OCI-LY7 (cell line): ENCODE measurements at regions not wholly inside any gene's neighbourhood (a gene's known extent, or its start where the extent isn't known, plus 50 kb on each side); places are given as distances from the start of the nearest gene placed in this dataset.

Experiments
- BruUV-seq: library from RNA; stranded (reverse); fragments of 400-500 nt; replicated peaks from 2 replicates; lab custom pipeline; 2021; lab: Mats Ljungman, UMichigan
- CTCF ChIA-PET: fragments of 300-600 bp; sonication (Branson Sonifier 250); formaldehyde crosslinking; loops from one replicate; lab custom pipeline; 2022; ENCODE audit warnings: antibody characterized with exemption; ENCODE audit not compliant: unreplicated experiment; lab: Charles Lee
- POLR2A ChIA-PET: fragments of 300-600 bp; sonication (Branson Sonifier 250); formaldehyde crosslinking; loops from one replicate; lab custom pipeline; 2022; ENCODE audit warnings: antibody characterized with exemption; lab: Charles Lee
- DNase-seq: peaks from one replicate; pipeline ENCODE4 v3.0.0-alpha.2; 2015; ENCODE audit warnings: low spot score
- H2AFZ ChIP-seq: fragments of 200-600 bp; sonication (generic), shearing (Covaris generic); 2 replicates; pipeline ENCODE4 v1.6.1; 2014; ENCODE audit warnings: mild to moderate bottlenecking, antibody characterized with exemption, low read length, moderate library complexity
- H3K27ac ChIP-seq: fragments of 200-600 bp; sonication (generic); 2 replicates; pipeline ENCODE4 v1.5.1; 2014; ENCODE audit warnings: mixed run types, low read depth, mild to moderate bottlenecking, moderate library complexity, low read length, inconsistent platforms; ENCODE audit not compliant: poor library complexity, severe bottlenecking
- H3K36me3 ChIP-seq: fragments of 200-600 bp; sonication (generic); 2 replicates; pipeline ENCODE4 v1.6.1; 2014; ENCODE audit warnings: mild to moderate bottlenecking, antibody characterized with exemption, low read length, moderate library complexity, mixed read lengths; ENCODE audit not compliant: insufficient read depth
- H3K4me1 ChIP-seq: fragments of 200-600 bp; sonication (generic); 2 replicates; pipeline ENCODE4 v1.5.1; 2014; ENCODE audit warnings: mild to moderate bottlenecking, low read length; ENCODE audit not compliant: insufficient read depth, poor library complexity, severe bottlenecking
- H3K4me2 ChIP-seq: fragments of 200-600 bp; sonication (generic); 2 replicates; pipeline ENCODE4 v1.6.1; 2014; ENCODE audit warnings: mild to moderate bottlenecking, low read length
- H3K4me3 ChIP-seq: fragments of 200-600 bp; sonication (generic); 2 replicates; pipeline ENCODE4 v1.5.1; 2014; ENCODE audit warnings: mild to moderate bottlenecking, low read depth, low read length; ENCODE audit not compliant: poor library complexity, severe bottlenecking
- H3K79me2 ChIP-seq: fragments of 200-600 bp; sonication (generic); 2 replicates; pipeline ENCODE4 v1.6.1; 2016; ENCODE audit warnings: low read depth, mild to moderate bottlenecking, low read length, moderate library complexity, mixed read lengths; ENCODE audit not compliant: insufficient read depth
- H3K9me2 ChIP-seq: fragments of 200-600 bp; sonication (generic); 2 replicates; pipeline ENCODE4 v1.6.1; 2016; ENCODE audit warnings: mild to moderate bottlenecking, low read length, mixed read lengths; ENCODE audit not compliant: insufficient read depth
- H3K9me3 ChIP-seq: fragments of 200-600 bp; sonication (generic); 2 replicates; pipeline ENCODE4 v1.6.1; 2014; ENCODE audit warnings: mild to moderate bottlenecking, mixed run types, low read length, mixed read lengths
- H4K20me1 ChIP-seq: fragments of 200-600 bp; sonication (generic); 2 replicates; pipeline ENCODE4 v1.6.1; 2014; ENCODE audit warnings: mild to moderate bottlenecking, antibody characterized with exemption, low read length, moderate library complexity, mixed read lengths; ENCODE audit not compliant: insufficient read depth
- EZH2phosphoT487 ChIP-seq: fragments of 200-600 bp; sonication (generic); IDR thresholded peaks from 2 replicates; pipeline ENCODE4 v1.6.1; 2018; ENCODE audit warnings: low read depth, borderline replicate concordance, mild to moderate bottlenecking, mixed run types, antibody characterized with exemption, low read length, moderate library complexity, mixed read lengths
- intact Hi-C: fragments of 100-400 bp; cut with micrococcal nuclease; formaldehyde crosslinking; loops from one replicate; pipeline ENCODE4 v1.10.0; 2022; ENCODE audit not compliant: unreplicated experiment
- TF ChIP-seq, protein P1 (sequence below): fragments of 200-600 bp; sonication (generic); conservative IDR thresholded peaks from 2 replicates; pipeline ENCODE4 v1.5.1; 2014; ENCODE audit warnings: mild to moderate bottlenecking, antibody characterized with exemption, low read length, moderate library complexity, mixed read lengths

GRCh38 chr7:134376693-134377092, 60.0 kb upstream of the SLC35B4 start:
- Histone ChIP-seq H3K79me2 (no peaks in the 10 kb centered on the region), H4K20me1 (no peaks in the 10 kb centered on the region), H3K9me3 (no peaks in the 10 kb centered on the region), H3K4me2 (no peak overlapping the region), H3K4me1 (no peaks in the 10 kb centered on the region), H3K9me2 (no peaks in the 10 kb centered on the region), H3K36me3 (no peaks in the 10 kb centered on the region), H3K27ac (no peak overlapping the region), H2AFZ (no peak overlapping the region), H3K4me3 (no peak overlapping the region)
- no peak for TF ChIP-seq EZH2phosphoT487
- TF ChIP-seq, protein P1, sequence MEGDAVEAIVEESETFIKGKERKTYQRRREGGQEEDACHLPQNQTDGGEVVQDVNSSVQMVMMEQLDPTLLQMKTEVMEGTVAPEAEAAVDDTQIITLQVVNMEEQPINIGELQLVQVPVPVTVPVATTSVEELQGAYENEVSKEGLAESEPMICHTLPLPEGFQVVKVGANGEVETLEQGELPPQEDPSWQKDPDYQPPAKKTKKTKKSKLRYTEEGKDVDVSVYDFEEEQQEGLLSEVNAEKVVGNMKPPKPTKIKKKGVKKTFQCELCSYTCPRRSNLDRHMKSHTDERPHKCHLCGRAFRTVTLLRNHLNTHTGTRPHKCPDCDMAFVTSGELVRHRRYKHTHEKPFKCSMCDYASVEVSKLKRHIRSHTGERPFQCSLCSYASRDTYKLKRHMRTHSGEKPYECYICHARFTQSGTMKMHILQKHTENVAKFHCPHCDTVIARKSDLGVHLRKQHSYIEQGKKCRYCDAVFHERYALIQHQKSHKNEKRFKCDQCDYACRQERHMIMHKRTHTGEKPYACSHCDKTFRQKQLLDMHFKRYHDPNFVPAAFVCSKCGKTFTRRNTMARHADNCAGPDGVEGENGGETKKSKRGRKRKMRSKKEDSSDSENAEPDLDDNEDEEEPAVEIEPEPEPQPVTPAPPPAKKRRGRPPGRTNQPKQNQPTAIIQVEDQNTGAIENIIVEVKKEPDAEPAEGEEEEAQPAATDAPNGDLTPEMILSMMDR = no peak
- no peak for DNase-seq
- POLR2A ChIA-PET = interaction anchor here (0.6 to 1.3 kb wide), 3 partner anchors 16 to 688 kb away, joined by 3 to 5 read pairs (median 3); no protein-coding TSS in a partner anchor
- CTCF ChIA-PET = no interaction called here
- intact Hi-C loops = no loop called here
- BruUV-seq = no TSS peak

- no peak for DNase-seq
- Histone ChIP-seq H3K4me1 (no peaks in the 10 kb centered on the region), H3K4me2 (no peak overlapping the region), H3K27ac (no peak overlapping the region), H3K4me3 (no peak overlapping the region), H2AFZ (no peak overlapping the region), H3K9me2 (no peaks in the 10 kb centered on the region), H4K20me1 (no peaks in the 10 kb centered on the region), H3K9me3 (no peaks in the 10 kb centered on the region), H3K79me2 (no peaks in the 10 kb centered on the region), H3K36me3 (no peaks in the 10 kb centered on the region)
- TF ChIP-seq EZH2phosphoT487 = no peak
- TF ChIP-seq, protein P1 = no peak
- intact Hi-C loops = no loop called here
- no TSS peak for BruUV-seq
- ChIA-PET POLR2A (interaction anchor here (1.3 kb wide), 1 partner anchor 15 kb away, joined by 5 read pairs; no protein-coding TSS in a partner anchor), CTCF (no interaction called here)
Measured at GRCh38 chr7:134375206-134375605, 58.5 kb upstream of the SLC35B4 start.

GRCh38 chr7:134374791-134375190, 58.1 kb upstream of the SLC35B4 start:
- H3K4me2 ChIP-seq = no peak overlapping the region
- TF ChIP-seq, protein P1 = no peak
- TF ChIP-seq EZH2phosphoT487 = no peak
- H2AFZ ChIP-seq = no peak overlapping the region
- no peaks in the 10 kb centered on the region for H3K36me3 ChIP-seq
- H4K20me1 ChIP-seq = no peaks in the 10 kb centered on the region
- BruUV-seq = no TSS peak
- no peaks in the 10 kb centered on the region for H3K4me1 ChIP-seq
- no peak for DNase-seq
- CTCF ChIA-PET = no interaction called here
- intact Hi-C loops = no loop called here
- H3K79me2 ChIP-seq = no peaks in the 10 kb centered on the region
- no peaks in the 10 kb centered on the region for H3K9me3 ChIP-seq
- H3K4me3 ChIP-seq = no peak overlapping the region
- no peaks in the 10 kb centered on the region for H3K9me2 ChIP-seq
- no peak overlapping the region for H3K27ac ChIP-seq
- POLR2A ChIA-PET = no interaction called here
